Heart left ventricle (tissue), 16 donors: ENCODE measurements at regions not wholly inside any gene's neighbourhood (a gene's known extent, or its start where the extent isn't known, plus 50 kb on each side); places are given as distances from the start of the nearest gene placed in this dataset.

ENCODE experiments used
- ATAC-seq, 4 donors: fragments of 200-7000 bp; cut with Tn5 transposase; one replicate each; pipeline ENCODE4 v1.9.1; 2020 to 2022; ENCODE audit warnings: moderate library complexity in 4 of 4, mild to moderate bottlenecking in 3 of 4, moderate number of reproducible peaks in 1 of 4
- DNase-seq, 5 donors: peaks; one replicate each; pipeline ENCODE4 v3.0.0-alpha.2; 2020
- H3K27ac ChIP-seq, 12 donors: fragments of 200-600 bp; sonication (generic) in 4 of 12; one replicate each; pipeline versions ENCODE4 v1.5.0 to v1.8.0; 2016 to 2022; ENCODE audit warnings: mild to moderate bottlenecking in 2 of 12
- H3K27me3 ChIP-seq, 9 donors: fragments of 200-600 bp; sonication (generic) in 2 of 9; one replicate each; pipeline versions ENCODE4 v1.5.1 to v1.8.0; 2016 to 2022; ENCODE audit warnings: mild to moderate bottlenecking in 3 of 9
- H3K36me3 ChIP-seq, 9 donors: fragments of 200-600 bp; sonication (generic) in 2 of 9; one replicate each; pipeline versions ENCODE4 v1.5.0 to v1.8.0; 2018 to 2022; ENCODE audit warnings: mild to moderate bottlenecking in 2 of 9
- H3K4me1 ChIP-seq, 12 donors: fragments of 200-600 bp; sonication (generic) in 4 of 12; one replicate each; pipeline versions ENCODE4 v1.5.0 to v1.8.0; 2016 to 2022; ENCODE audit warnings: mild to moderate bottlenecking in 3 of 12
- H3K4me3 ChIP-seq, 12 donors: fragments of 200-600 bp; sonication (generic) in 4 of 12; one replicate each; pipeline versions ENCODE4 v1.5.0 to v1.8.0; 2017 to 2022; ENCODE audit warnings: mild to moderate bottlenecking in 9 of 12, moderate library complexity in 4 of 12
- H3K9me3 ChIP-seq, 12 donors: fragments of 200-600 bp; sonication (generic) in 4 of 12; one replicate each; pipeline versions ENCODE4 v1.5.0 to v1.8.0; 2016 to 2022; ENCODE audit warnings: mild to moderate bottlenecking in 1 of 12
- POLR2A ChIP-seq, 2 donors: fragments of 450-650 bp; IDR thresholded peaks; one replicate each; pipeline ENCODE4 v1.6.1; 2017; ENCODE audit warnings: antibody characterized with exemption in 2 of 2, mild to moderate bottlenecking in 2 of 2, moderate library complexity in 2 of 2
- WGBS, 4 donors: extraction: QIAGEN DNeasy Blood & Tissue Kit in 2 of 4; methylation state at CpG; one replicate each; pipeline versions ENCODE4 v1.1.5 to v1.1.7; 2013 to 2018; 5-methylcytosine and 5-hydroxymethylcytosine counted together
- intact Hi-C, 10 donors: fragments of 100-400 bp; cut with DNase I; formaldehyde crosslinking; loops; one replicate each; pipeline versions ENCODE4 v1.11.1 to v1.14.2; 2022
- TF ChIP-seq, protein P1 (sequence below), 12 donors: fragments of 200-600 bp; sonication (generic) in 4 of 12; IDR thresholded peaks; one replicate each; pipeline versions ENCODE4 v1.5.0 to v1.8.0; 2018 to 2022; ENCODE audit warnings: antibody characterized with exemption in 12 of 12, mild to moderate bottlenecking in 5 of 12
- donor health status: ischemic (EF 13 %, LVEDD 7.1; RV severe dilation, severe dysfunction).
- donor health status: healthy with polysubstance abuse.
- donor health status: DM: no; HTN: yes; CAD: no.
- donor health status: DM: no; HTN: no; CAD: no.
- donor health status: ischemic (EF 25% LVEDD 6.9; RV normal size, moderate dysfunction).
- donor health status: ischemic (EF 25% LVEDD 5.7; RV mildly dilated, moderate dysfunction).
- donor health status: healthy.
- donor health status: DM: yes; HTN: yes; CAD: no.
- donor health status: ischemic (EF 35%, LVEDD 5.7; RV mildly dilated, moderate dysfunction).
- donor health status: nonischemic (EF 11% LVEDD 7.7; RV severe dilation, severe dysfunction).
- donor health status: DM: yes; HTN: yes; CAD: no.
- donor health status: PGD.
- donor health status: ischemic (EF 29% LVEDD 5.4; RV normal size, mild dysfunction).
- donor health status: nonischemic (EF 23%, LVEDD 6.1; RV moderate dilation, normal function).

GRCh38 chr7:155360495-155361345 is 63.0 kb downstream of the INSIG1 start:
- DNase-seq, result no peak
- TF ChIP-seq, protein P1, sequence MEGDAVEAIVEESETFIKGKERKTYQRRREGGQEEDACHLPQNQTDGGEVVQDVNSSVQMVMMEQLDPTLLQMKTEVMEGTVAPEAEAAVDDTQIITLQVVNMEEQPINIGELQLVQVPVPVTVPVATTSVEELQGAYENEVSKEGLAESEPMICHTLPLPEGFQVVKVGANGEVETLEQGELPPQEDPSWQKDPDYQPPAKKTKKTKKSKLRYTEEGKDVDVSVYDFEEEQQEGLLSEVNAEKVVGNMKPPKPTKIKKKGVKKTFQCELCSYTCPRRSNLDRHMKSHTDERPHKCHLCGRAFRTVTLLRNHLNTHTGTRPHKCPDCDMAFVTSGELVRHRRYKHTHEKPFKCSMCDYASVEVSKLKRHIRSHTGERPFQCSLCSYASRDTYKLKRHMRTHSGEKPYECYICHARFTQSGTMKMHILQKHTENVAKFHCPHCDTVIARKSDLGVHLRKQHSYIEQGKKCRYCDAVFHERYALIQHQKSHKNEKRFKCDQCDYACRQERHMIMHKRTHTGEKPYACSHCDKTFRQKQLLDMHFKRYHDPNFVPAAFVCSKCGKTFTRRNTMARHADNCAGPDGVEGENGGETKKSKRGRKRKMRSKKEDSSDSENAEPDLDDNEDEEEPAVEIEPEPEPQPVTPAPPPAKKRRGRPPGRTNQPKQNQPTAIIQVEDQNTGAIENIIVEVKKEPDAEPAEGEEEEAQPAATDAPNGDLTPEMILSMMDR (IDR thresholded peaks at IDR 0.05), result no peak
- no peak for TF ChIP-seq POLR2A (IDR thresholded peaks at IDR 0.05)

DNA sequence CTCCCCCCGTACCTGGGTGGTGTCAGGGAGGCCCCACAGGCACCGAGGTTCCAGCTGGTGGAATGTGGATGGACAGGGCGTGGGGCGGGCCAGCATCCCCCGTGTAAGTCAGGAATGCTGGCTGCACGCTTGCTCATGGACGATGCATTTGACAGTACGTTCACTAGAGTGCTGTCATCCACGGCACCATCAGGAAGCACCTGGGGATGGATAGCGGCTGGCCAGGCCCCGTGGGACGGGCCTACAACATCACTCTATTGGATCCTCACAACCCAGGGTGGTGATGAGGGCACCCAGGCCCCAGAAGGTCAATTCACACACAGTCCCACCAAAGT is 63.6 kb downstream of the INSIG1 start:
- TF ChIP-seq, protein P1 (IDR thresholded peaks at IDR 0.05), result no peak
- no peak for TF ChIP-seq POLR2A (IDR thresholded peaks at IDR 0.05)
- H3K36me3 ChIP-seq, result no peaks in the 10 kb centered on the region
- H3K4me1 ChIP-seq, result peaks cover 0 to 8% (median 0%) of the 10 kb centered on the region in 12 donors
- H3K9me3 ChIP-seq, result no peaks in the 10 kb centered on the region
- DNase-seq (no peak), ATAC-seq (no peak)
- 39 to 66% (median 45%) methylated on average over 9 to 12 of the region's 12 CpGs for WGBS, 4 donors
- H3K27ac ChIP-seq, result no peak overlapping the region
- intact Hi-C loops, result no loop called here
- no peak overlapping the region for H3K4me3 ChIP-seq
- H3K27me3 ChIP-seq, result peaks cover 18 to 92% (median 49%) of the 10 kb centered on the region in 9 donors

More at GRCh38 chr7:155360495-155361345, 63.0 kb downstream of the INSIG1 start:
- H3K27ac ChIP-seq, result no peak overlapping the region
- no peaks in the 10 kb centered on the region for H3K9me3 ChIP-seq
- 34 to 45% (median 38%) methylated on average over 19 to 20 of the region's 20 CpGs for WGBS, 4 donors
- intact Hi-C loops, result no loop called here
- no peak for ATAC-seq
- no peak overlapping the region for H3K4me3 ChIP-seq
- H3K36me3 ChIP-seq, result no peaks in the 10 kb centered on the region
- peaks cover 18 to 96% (median 50%) of the 10 kb centered on the region in 9 donors for H3K27me3 ChIP-seq
- H3K4me1 ChIP-seq, result peaks cover 0 to 8% (median 0%) of the 10 kb centered on the region in 12 donors

DNA sequence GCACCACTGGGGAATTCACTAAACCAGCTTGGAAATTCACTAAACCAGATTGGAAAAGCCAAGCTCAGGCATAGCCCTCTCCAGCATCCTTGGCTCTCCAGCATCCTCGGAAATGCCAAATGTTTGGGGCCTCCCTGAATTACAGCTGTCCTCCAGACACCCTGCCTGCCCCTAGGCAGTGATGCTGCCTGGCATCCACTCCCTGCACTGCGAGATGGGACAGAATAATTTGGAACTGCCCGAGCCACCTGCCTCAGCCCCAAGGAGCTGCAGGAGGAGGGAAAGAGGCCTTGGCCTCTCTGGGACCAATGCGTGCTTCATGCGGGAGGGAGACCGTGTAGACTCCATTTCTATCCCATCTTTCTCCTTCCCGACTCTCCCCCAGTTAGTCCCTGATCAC is 64.3 kb downstream of the INSIG1 start:
- Histone ChIP-seq H3K4me1 (peaks cover 0 to 8% (median 0%) of the 10 kb centered on the region in 12 donors), H3K4me3 (no peak overlapping the region), H3K27me3 (peaks cover 18 to 86% (median 43%) of the 10 kb centered on the region in 9 donors), H3K27ac (no peak overlapping the region), H3K9me3 (no peaks in the 10 kb centered on the region), H3K36me3 (no peaks in the 10 kb centered on the region)
- ATAC-seq (no peak), DNase-seq (no peak)
- intact Hi-C loops, result no loop called here
- TF ChIP-seq POLR2A (IDR thresholded peaks at IDR 0.05), result no peak
- TF ChIP-seq, protein P1 (IDR thresholded peaks at IDR 0.05), result no peak
- WGBS, 4 donors, result 88 to 97% (median 91%) methylated on average over 7 of the region's 7 CpGs

- Histone ChIP-seq H3K9me3 (no peaks in the 10 kb centered on the region), H3K27ac (no peak overlapping the region), H3K4me3 (no peak overlapping the region), H3K27me3 (peaks cover 18 to 80% (median 42%) of the 10 kb centered on the region in 9 donors), H3K36me3 (no peaks in the 10 kb centered on the region), H3K4me1 (peaks cover 0 to 8% (median 0%) of the 10 kb centered on the region in 12 donors)
- ATAC-seq (no peak), DNase-seq (no peak)
- WGBS, 4 donors, result 78 to 90% (median 82%) methylated on average over 11 of the region's 11 CpGs
- intact Hi-C loops, result no loop called here
- TF ChIP-seq, protein P1 (IDR thresholded peaks at IDR 0.05), result no peak
- no peak for TF ChIP-seq POLR2A (IDR thresholded peaks at IDR 0.05)
These were observed 64.9 kb downstream of the INSIG1 start for GRCh38 chr7:155362380-155363145.
